Hepatocyte (in vitro differentiated cells): ENCODE measurements at regions not wholly inside any gene's neighbourhood (a gene's known extent, or its start where the extent isn't known, plus 50 kb on each side); places are given as distances from the start of the nearest gene placed in this dataset.

ENCODE experiments used
- EZH2phosphoT487 ChIP-seq: fragments of 200-600 bp; sonication (generic); IDR thresholded peaks from one replicate; pipeline ENCODE4 v1.6.1; 2018; ENCODE audit warnings: antibody characterized with exemption, mild to moderate bottlenecking, low read depth, moderate library complexity; ENCODE audit not compliant: unreplicated experiment, severe bottlenecking
- TF ChIP-seq, protein P1 (sequence below): fragments of 200-600 bp; sonication (generic); IDR thresholded peaks from 2 replicates; pipeline ENCODE4 v1.5.1; 2016; ENCODE audit warnings: antibody characterized with exemption, mild to moderate bottlenecking; ENCODE audit not compliant: poor library complexity

DNA sequence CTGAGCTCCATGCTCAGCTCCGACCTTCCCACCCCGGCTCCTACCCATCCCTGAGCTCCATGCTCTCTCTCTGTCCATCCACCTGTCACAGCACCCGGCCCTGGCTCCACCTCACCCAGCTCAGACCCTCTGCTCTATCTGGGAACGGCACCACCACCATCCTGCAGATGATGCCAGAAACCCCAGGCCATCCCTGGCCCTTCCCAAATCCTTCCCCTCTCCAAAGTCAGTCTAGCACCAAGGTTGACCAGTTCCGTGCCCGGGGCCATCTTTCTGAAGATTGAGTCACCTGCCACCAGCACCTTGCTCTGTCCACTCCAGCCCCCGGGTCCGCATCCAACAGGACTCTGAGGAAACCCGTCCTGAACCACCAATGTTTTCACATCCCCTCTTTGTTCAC is 969.6 kb downstream of the BRD1 start:
- TF ChIP-seq, protein P1, sequence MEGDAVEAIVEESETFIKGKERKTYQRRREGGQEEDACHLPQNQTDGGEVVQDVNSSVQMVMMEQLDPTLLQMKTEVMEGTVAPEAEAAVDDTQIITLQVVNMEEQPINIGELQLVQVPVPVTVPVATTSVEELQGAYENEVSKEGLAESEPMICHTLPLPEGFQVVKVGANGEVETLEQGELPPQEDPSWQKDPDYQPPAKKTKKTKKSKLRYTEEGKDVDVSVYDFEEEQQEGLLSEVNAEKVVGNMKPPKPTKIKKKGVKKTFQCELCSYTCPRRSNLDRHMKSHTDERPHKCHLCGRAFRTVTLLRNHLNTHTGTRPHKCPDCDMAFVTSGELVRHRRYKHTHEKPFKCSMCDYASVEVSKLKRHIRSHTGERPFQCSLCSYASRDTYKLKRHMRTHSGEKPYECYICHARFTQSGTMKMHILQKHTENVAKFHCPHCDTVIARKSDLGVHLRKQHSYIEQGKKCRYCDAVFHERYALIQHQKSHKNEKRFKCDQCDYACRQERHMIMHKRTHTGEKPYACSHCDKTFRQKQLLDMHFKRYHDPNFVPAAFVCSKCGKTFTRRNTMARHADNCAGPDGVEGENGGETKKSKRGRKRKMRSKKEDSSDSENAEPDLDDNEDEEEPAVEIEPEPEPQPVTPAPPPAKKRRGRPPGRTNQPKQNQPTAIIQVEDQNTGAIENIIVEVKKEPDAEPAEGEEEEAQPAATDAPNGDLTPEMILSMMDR = no peak
- TF ChIP-seq EZH2phosphoT487 = no peak
